ENCODE measurements at regions not wholly inside any gene's neighbourhood (a gene's known extent, or its start where the extent isn't known, plus 50 kb on each side); places are given as distances from the start of the nearest gene placed in this dataset.

GRCh38 chr2:19426941-19427340 is 68.5 kb upstream of the OSR1 start:
- no peaks in the 10 kb centered on the region for H3K9me2 ChIP-seq (replicated peaks; ENCODE audit: insufficient read depth, low read length)
- H3K4me3 ChIP-seq (ENCODE audit: low read length) = no peak overlapping the region
- H3K27me3 ChIP-seq (replicated peaks; ENCODE audit: insufficient read depth, low read length) = no peaks in the 10 kb centered on the region
- no peaks in the 10 kb centered on the region for H3F3A ChIP-seq (ENCODE audit: insufficient read depth, low read length)
- no peak overlapping the region for H2AFZ ChIP-seq (ENCODE audit: low read length)
- TF ChIP-seq CTCF (IDR thresholded peaks at IDR 0.05; ENCODE audit: low read length) (no peak), EZH2 (optimal IDR thresholded peaks at IDR 0.05; ENCODE audit: low read depth, low read length) (no peak), EZH2phosphoT487 (IDR thresholded peaks at IDR 0.05; ENCODE audit: low read length) (no peak)
- H3K79me2 ChIP-seq (ENCODE audit: low read length) = no peaks in the 10 kb centered on the region
- H3K27ac ChIP-seq (ENCODE audit: low read length) = no peak overlapping the region
- H3K36me3 ChIP-seq (replicated peaks; ENCODE audit: insufficient read depth, low read length) = no peaks in the 10 kb centered on the region
- no peaks in the 10 kb centered on the region for H4K20me1 ChIP-seq (ENCODE audit: insufficient read depth, low read length)
- no peak overlapping the region for H3K9ac ChIP-seq (ENCODE audit: low read length)
- no peak overlapping the region for H3K4me2 ChIP-seq (ENCODE audit: low read depth, low read length)
- H3K4me1 ChIP-seq (ENCODE audit: low read length) = no peaks in the 10 kb centered on the region
- no peak for DNase-seq
- H3K9me3 ChIP-seq (replicated peaks; ENCODE audit: insufficient read depth, low read length) = no peaks in the 10 kb centered on the region

GRCh38 chr2:19426144-19426543 is 67.7 kb upstream of the OSR1 start:
- Histone ChIP-seq H3K9me2 (replicated peaks; ENCODE audit: insufficient read depth, low read length) (no peaks in the 10 kb centered on the region), H3K4me1 (ENCODE audit: low read length) (no peaks in the 10 kb centered on the region), H4K20me1 (ENCODE audit: insufficient read depth, low read length) (no peaks in the 10 kb centered on the region), H3K9ac (ENCODE audit: low read length) (no peak overlapping the region), H3F3A (ENCODE audit: insufficient read depth, low read length) (no peaks in the 10 kb centered on the region), H3K27ac (ENCODE audit: low read length) (no peak overlapping the region), H2AFZ (ENCODE audit: low read length) (no peak overlapping the region), H3K9me3 (replicated peaks; ENCODE audit: insufficient read depth, low read length) (no peaks in the 10 kb centered on the region), H3K36me3 (replicated peaks; ENCODE audit: insufficient read depth, low read length) (no peaks in the 10 kb centered on the region), H3K4me2 (ENCODE audit: low read depth, low read length) (no peak overlapping the region), H3K4me3 (ENCODE audit: low read length) (no peak overlapping the region), H3K79me2 (ENCODE audit: low read length) (no peaks in the 10 kb centered on the region), H3K27me3 (replicated peaks; ENCODE audit: insufficient read depth, low read length) (no peaks in the 10 kb centered on the region)
- no peak for DNase-seq
- no peak for TF ChIP-seq EZH2 (optimal IDR thresholded peaks at IDR 0.05; ENCODE audit: low read depth, low read length)
- no peak for TF ChIP-seq CTCF (IDR thresholded peaks at IDR 0.05; ENCODE audit: low read length)
- no peak for TF ChIP-seq EZH2phosphoT487 (IDR thresholded peaks at IDR 0.05; ENCODE audit: low read length)

- no peak overlapping the region for H2AFZ ChIP-seq (ENCODE audit: low read length)
Observed at GRCh38 chr2:19425419-19425818, 67.0 kb upstream of the OSR1 start.

More at GRCh38 chr2:19425419-19425818, 67.0 kb upstream of the OSR1 start:
- TF ChIP-seq CTCF (IDR thresholded peaks at IDR 0.05; ENCODE audit: low read length) = no peak
- Histone ChIP-seq H3K9me2 (replicated peaks; ENCODE audit: insufficient read depth, low read length) (no peaks in the 10 kb centered on the region), H3K4me3 (ENCODE audit: low read length) (no peak overlapping the region), H4K20me1 (ENCODE audit: insufficient read depth, low read length) (no peaks in the 10 kb centered on the region), H3K9me3 (replicated peaks; ENCODE audit: insufficient read depth, low read length) (no peaks in the 10 kb centered on the region), H3K4me1 (ENCODE audit: low read length) (no peaks in the 10 kb centered on the region), H3K9ac (ENCODE audit: low read length) (no peak overlapping the region), H3K79me2 (ENCODE audit: low read length) (no peaks in the 10 kb centered on the region), H3K27me3 (replicated peaks; ENCODE audit: insufficient read depth, low read length) (no peaks in the 10 kb centered on the region), H3K36me3 (replicated peaks; ENCODE audit: insufficient read depth, low read length) (no peaks in the 10 kb centered on the region), H3K27ac (ENCODE audit: low read length) (no peak overlapping the region), H3K4me2 (ENCODE audit: low read depth, low read length) (no peak overlapping the region), H3F3A (ENCODE audit: insufficient read depth, low read length) (no peaks in the 10 kb centered on the region)
- no peak for DNase-seq

Data from MM.1S (cell line).